Smooth muscle cell (in vitro differentiated cells): ENCODE measurements at regions not wholly inside any gene's neighbourhood (a gene's known extent, or its start where the extent isn't known, plus 50 kb on each side); places are given as distances from the start of the nearest gene placed in this dataset.

Experiments
- DNase-seq: peaks from one replicate; lab custom pipeline; 2025; ENCODE audit not compliant: unreplicated experiment; lab: John Stamatoyannopoulos, UW
- H2AFZ ChIP-seq: fragments of 200-600 bp; sonication (generic); 2 replicates; pipeline ENCODE4 v1.6.0; 2016; ENCODE audit warnings: antibody characterized with exemption, low read depth, mild to moderate bottlenecking
- H3F3A ChIP-seq: fragments of 200-600 bp; sonication (generic); 2 replicates; pipeline ENCODE4 v1.6.0; 2017; ENCODE audit warnings: antibody characterized with exemption, low read depth
- H3K27ac ChIP-seq: fragments of 200-600 bp; sonication (generic); 2 replicates; pipeline ENCODE4 v1.5.1; 2016; ENCODE audit warnings: low read depth, mild to moderate bottlenecking
- H3K27me3 ChIP-seq: fragments of 200-600 bp; sonication (generic); 2 replicates; pipeline ENCODE4 v1.6.1; 2016; ENCODE audit warnings: low read depth, mild to moderate bottlenecking
- H3K36me3 ChIP-seq: fragments of 200-600 bp; sonication (generic); 2 replicates; pipeline ENCODE4 v1.5.1; 2016; ENCODE audit warnings: low read depth
- H3K4me1 ChIP-seq: fragments of 200-600 bp; sonication (generic); 2 replicates; pipeline ENCODE4 v1.5.1; 2016; ENCODE audit warnings: low read depth
- H3K4me2 ChIP-seq: fragments of 200-600 bp; sonication (generic); 2 replicates; pipeline ENCODE4 v1.6.0; 2016; ENCODE audit warnings: mild to moderate bottlenecking
- H3K4me3 ChIP-seq: fragments of 200-600 bp; sonication (generic); 2 replicates; pipeline ENCODE4 v1.5.1; 2016; ENCODE audit warnings: mild to moderate bottlenecking
- H3K79me2 ChIP-seq: fragments of 200-600 bp; sonication (generic); 2 replicates; pipeline ENCODE4 v1.6.0; 2016; ENCODE audit warnings: low read depth, mild to moderate bottlenecking
- H3K9ac ChIP-seq: fragments of 200-600 bp; sonication (generic); 2 replicates; pipeline ENCODE4 v1.6.0; 2016; ENCODE audit warnings: low read depth
- H3K9me3 ChIP-seq: fragments of 200-600 bp; sonication (generic); replicated peaks from 2 replicates; pipeline ENCODE4 v1.5.1; 2016; ENCODE audit warnings: low read depth
- H4K20me1 ChIP-seq: fragments of 200-600 bp; sonication (generic); 2 replicates; pipeline ENCODE4 v1.6.0; 2016; ENCODE audit warnings: low read depth
- CTCF ChIP-seq: fragments of 200-600 bp; sonication (generic); IDR thresholded peaks from 2 replicates; pipeline ENCODE4 v1.5.1; 2017; ENCODE audit warnings: borderline replicate concordance, mild to moderate bottlenecking, antibody characterized with exemption; ENCODE audit not compliant: insufficient read depth, poor library complexity, severe bottlenecking
- WGBS: methylation state at CpG from one replicate; pipeline ENCODE4 v1.1.7; 2016; ENCODE audit warnings: low lambda C conversion rate; 5-methylcytosine and 5-hydroxymethylcytosine counted together

- Histone ChIP-seq H2AFZ (no peak overlapping the region), H3K9me3 (no peaks in the 10 kb centered on the region), H3K4me1 (no peaks in the 10 kb centered on the region), H3K4me3 (no peak overlapping the region), H3K79me2 (no peaks in the 10 kb centered on the region), H4K20me1 (no peaks in the 10 kb centered on the region), H3F3A (no peaks in the 10 kb centered on the region), H3K36me3 (no peaks in the 10 kb centered on the region), H3K4me2 (no peak overlapping the region), H3K27me3 (no peaks in the 10 kb centered on the region), H3K27ac (no peak overlapping the region), H3K9ac (no peak overlapping the region)
- no peak for TF ChIP-seq CTCF
- 63% methylated on average over 3 of the region's 3 CpGs for WGBS
- DNase-seq = no peak
Observed at GRCh38 chr17:13996748-13997147, 72.6 kb upstream of the COX10 start.

- no peak for TF ChIP-seq CTCF
- Histone ChIP-seq H3K4me3 (no peak overlapping the region), H3K9me3 (no peaks in the 10 kb centered on the region), H4K20me1 (no peaks in the 10 kb centered on the region), H3K27me3 (peaks cover 7% of the 10 kb centered on the region), H3K4me2 (no peak overlapping the region), H3K4me1 (no peaks in the 10 kb centered on the region), H3K9ac (no peak overlapping the region), H3F3A (no peaks in the 10 kb centered on the region), H2AFZ (no peak overlapping the region), H3K79me2 (no peaks in the 10 kb centered on the region), H3K36me3 (no peaks in the 10 kb centered on the region), H3K27ac (no peak overlapping the region)
- 84% methylated on average over 2 of the region's 2 CpGs for WGBS
- no peak for DNase-seq
Observed at GRCh38 chr17:14004927-14005620, 64.2 kb upstream of the COX10 start.

GRCh38 chr17:14006249-14006942, 62.9 kb upstream of the COX10 start:
- Histone ChIP-seq H3F3A (no peaks in the 10 kb centered on the region), H3K79me2 (no peaks in the 10 kb centered on the region), H3K9ac (no peak overlapping the region), H3K4me2 (no peak overlapping the region), H3K27ac (no peak overlapping the region), H3K4me3 (no peak overlapping the region), H3K36me3 (no peaks in the 10 kb centered on the region), H2AFZ (no peak overlapping the region), H3K9me3 (no peaks in the 10 kb centered on the region), H3K4me1 (no peaks in the 10 kb centered on the region), H3K27me3 (peaks cover 11% of the 10 kb centered on the region), H4K20me1 (no peaks in the 10 kb centered on the region)
- TF ChIP-seq CTCF = no peak
- no peak for DNase-seq
- 93% methylated on average over 1 of the region's 1 CpG for WGBS

- H3K4me2 ChIP-seq = no peak overlapping the region
- no peak overlapping the region for H3K4me3 ChIP-seq
- peaks cover 20% of the 10 kb centered on the region for H3K27me3 ChIP-seq
- WGBS = 89% methylated on average over 2 of the region's 2 CpGs
- no peaks in the 10 kb centered on the region for H4K20me1 ChIP-seq
- no peak for DNase-seq
- no peaks in the 10 kb centered on the region for H3F3A ChIP-seq
- no peaks in the 10 kb centered on the region for H3K4me1 ChIP-seq
- no peak overlapping the region for H2AFZ ChIP-seq
- H3K9me3 ChIP-seq = no peaks in the 10 kb centered on the region
- H3K27ac ChIP-seq = no peak overlapping the region
- no peak for TF ChIP-seq CTCF
- no peaks in the 10 kb centered on the region for H3K79me2 ChIP-seq
- no peaks in the 10 kb centered on the region for H3K36me3 ChIP-seq
- H3K9ac ChIP-seq = no peak overlapping the region
Observed at GRCh38 chr17:14007951-14008350, 61.4 kb upstream of the COX10 start.
